Occipital lobe (tissue), 1 donor: ENCODE measurements at regions not wholly inside any gene's neighbourhood (a gene's known extent, or its start where the extent isn't known, plus 50 kb on each side); places are given as distances from the start of the nearest gene placed in this dataset.

Experiments
- DNase-seq: peaks from one replicate; lab custom pipeline; 2025; lab: John Stamatoyannopoulos, UW

DNA sequence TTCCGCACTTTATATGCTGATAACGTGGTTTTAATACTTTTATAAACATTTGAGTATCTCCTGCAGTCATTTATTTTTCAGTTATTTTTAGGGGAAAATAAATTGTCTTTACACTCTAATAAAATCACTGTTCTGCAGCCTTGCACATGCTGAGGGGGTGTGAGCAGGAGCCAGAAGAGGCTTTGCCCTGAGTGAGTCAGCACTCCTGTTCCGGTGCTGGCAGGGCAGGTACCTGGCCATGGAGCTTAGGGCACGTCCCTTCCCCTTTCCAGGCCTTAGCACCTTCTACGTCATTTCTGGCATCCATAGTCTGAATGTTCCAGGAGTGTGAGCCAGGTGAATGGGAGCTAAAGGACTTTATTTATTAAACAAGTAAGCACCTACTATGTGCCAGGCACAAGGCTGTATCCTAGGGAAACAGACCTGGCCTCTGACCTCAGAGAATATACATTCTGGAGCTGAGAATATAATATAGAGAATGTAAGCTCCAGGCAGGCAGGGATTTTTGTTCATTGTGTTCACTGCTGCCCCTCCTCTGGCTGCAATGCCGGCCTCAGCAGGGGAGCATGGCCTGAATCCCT, 402.9 kb downstream of the PTPRU start:
- DNase-seq = no peak

- DNase-seq = no peak
These were observed 402.0 kb downstream of the PTPRU start for GRCh38 chr1:29638281-29638680.

GRCh38 chr1:29636936-29637335, 400.6 kb downstream of the PTPRU start:
- DNase-seq = no peak

DNA sequence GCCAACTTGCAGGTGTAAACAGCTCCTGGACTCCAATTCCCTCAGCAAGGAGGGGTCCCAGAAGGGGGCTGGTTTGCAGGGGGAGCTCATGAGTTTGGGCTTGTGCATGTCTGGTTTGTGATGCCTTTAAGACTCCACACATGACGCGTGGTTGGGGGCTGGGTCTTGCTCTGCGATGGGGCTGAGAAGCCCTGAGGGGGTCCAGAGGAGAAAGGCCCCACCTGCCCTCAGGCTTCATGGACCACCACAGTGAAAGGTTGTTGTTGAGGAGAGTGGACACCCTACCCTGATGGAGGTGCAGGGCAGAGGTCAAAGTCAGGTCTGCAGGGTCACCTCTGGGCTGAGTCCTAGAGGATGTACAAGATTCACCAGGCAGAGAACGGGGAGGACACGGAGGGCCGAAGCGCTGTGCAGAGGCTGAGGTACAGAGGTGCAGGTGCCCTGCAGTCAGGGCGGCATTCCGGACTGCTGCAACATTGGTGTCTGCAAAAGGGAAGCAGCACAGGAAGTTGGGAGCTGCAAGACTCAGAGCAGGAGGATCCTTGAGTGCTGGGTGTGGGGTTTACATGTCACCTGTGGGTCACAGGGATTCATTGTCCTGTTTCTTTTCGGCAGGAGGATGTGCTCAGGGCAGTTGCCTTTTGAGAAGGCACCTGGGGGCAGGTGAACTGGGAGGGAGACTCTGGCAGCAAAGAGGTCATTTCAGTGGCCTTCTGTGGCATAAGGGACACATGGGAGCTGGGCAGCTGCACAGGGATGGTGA, 399.4 kb downstream of the PTPRU start:
- no peak for DNase-seq

DNA sequence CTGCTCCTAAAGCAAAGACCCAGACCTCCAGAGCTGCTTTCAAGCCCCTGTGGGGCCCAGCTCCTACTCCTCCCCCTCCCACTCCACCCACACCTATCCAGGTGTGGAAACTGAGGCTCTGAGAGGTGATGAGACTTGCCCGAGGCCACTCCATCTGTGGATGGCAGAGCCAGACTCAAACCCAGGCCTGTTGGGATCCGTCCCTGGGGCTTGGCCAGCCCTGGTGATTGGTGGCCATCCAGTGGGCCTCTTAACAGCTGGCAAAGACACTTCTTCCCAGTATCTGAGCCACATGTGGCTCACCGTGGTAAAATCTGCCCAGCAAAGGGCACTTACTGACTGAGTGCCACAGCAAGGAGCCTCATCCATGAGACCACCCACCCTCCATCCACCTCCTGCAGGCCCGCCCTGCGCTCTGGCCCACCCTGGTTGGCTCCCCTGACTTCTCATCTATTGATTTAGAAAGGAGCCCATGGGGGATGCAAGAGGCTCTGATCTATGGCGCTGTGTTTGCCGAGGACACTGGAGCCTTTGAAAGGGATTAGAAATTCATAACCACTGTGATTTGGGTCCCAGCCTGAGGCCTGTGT, 398.5 kb downstream of the PTPRU start:
- DNase-seq = no peak

- no peak for DNase-seq
These were observed 398.0 kb downstream of the PTPRU start for GRCh38 chr1:29634324-29634723.

DNA sequence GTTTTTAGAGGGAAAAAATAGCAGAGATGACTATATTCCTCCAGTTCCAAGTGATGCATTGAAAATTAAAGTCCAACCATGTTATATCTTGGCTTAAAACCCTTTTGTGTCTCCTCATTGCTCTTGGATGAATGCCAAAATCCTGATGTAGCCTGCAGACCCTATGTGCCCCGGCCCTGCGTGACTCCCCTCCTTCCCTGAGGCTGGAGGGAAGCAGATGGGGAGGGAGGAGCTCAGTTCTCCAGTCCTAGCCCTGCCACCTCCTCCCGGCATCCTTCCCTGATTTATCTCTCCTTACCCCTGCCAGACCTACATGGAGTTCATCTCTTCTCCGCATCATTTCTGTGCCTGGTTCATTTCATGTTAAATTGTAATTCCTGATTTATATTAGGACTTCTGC, 397.4 kb downstream of the PTPRU start:
- DNase-seq = no peak

GRCh38 chr1:29632806-29633615, 396.7 kb downstream of the PTPRU start:
- no peak for DNase-seq

DNA sequence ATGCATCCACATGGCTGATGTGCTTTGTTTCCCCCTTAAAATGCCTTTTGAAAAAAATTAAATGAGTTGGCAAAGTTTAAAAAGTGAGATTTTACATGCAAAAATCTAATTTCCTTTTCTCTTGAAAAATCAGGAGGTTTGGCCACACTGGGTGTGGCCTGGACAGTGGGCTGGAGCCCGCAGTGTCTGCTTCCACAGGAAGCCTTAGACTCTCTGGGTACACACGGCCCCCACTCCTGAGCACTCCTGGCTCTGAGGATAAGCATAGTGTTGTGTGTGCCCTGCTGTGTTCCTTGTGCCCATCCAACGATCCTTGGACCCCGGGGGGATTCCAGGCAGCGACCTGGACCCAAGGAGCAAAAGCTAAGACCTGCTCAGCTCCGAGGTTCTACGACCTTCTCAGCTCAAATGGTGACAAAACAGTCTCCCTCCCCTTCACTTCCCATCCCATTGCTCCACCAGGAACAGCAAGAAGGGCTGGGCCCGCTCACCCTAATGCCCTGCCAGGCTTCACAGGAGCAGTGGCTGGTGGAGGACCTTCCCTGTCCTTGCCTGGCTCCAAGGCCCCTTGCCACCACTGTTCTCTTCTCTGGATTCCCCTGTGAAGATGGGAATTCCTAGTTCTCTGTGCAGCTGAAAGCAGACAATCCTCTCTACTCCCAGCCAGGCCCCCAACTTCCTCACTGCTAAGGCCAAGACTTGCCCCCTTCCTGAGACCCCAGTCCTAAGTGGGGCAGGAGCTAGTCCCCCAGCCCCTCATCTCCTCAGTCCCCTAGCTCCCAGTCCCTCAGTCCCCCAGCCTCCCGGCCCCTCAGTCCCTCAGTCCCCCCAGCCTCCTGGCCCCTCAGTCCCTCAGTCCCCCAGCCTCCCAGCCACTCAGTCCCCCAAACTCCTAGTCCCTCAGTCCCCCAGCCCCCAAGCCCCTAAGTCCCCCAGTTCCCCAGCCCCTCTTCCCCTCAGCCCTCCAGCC, 395.8 kb downstream of the PTPRU start:
- DNase-seq = no peak

GRCh38 chr1:29631361-29631760, 395.0 kb downstream of the PTPRU start:
- DNase-seq = no peak

DNA sequence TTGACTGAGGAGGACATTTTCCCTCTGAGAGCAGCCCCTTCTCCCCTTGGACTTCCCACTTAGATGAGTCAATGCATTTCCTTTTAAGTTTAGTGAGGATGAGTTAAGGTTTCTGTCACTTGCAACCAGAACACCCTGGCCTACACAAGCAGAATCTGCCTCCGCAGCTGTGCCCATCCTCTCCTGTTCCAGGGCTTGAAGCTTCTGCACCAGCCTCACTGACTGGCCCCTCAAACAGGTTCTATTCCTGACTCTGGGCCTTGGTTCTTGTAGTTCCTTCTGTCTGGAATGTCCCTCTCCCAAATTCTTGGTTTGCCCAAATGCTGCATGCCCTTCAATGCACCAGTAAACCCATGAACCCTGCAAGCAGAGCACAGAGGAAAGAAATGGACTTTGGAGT, 394.4 kb downstream of the PTPRU start:
- no peak for DNase-seq

DNA sequence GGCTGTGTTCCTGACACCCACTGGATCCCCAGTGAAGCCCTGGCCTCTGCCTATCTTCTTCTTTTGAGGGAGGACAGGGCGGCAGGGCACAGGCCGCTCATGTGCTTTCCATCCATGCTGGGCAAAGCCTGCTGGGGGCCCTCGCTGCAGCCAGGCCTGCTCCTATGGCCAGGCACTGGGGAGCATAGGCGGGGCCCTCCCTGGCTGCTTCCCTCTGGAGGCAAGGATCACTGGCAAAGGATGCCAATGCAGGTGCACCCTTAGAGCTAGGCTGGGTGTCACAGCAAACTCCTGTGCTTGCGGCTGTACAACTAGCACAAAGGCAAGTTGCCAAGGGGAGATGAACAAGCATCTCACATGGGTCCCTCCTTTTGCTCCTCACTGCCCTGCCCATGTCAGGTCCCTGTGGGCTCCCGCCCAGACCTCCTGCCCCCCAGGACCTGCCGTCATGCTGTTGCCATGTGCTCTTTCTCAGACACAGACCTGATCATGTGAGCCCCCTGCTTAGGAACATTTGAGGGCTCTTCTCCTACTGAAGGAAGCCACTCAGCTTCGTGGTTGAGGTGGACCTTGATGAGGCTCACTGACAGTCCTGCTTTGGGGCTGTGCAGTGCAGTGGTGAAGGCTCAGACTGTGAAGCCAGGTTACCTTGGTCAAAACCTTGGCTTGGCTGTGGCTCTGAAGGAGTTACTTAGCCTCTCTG, 393.6 kb downstream of the PTPRU start:
- no peak for DNase-seq

DNA sequence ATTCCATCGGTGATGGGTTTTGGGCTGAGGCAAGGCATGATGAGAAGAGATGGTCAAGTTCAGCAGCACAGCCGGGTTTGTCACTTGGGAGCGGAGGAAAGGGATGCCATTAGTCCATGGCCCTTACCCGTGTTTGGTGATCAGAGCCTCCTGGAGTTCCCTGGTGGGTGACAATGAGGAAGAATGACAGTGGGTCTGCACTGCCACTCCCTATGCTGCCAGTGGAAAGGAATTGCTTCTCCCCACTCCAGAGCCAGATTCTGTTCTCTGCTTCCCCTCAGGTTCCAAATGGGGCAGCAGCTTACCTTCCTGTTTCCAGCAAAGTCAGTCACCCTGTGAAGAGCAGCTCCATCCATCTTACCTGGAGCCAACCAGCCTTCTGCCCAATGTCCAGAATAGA, 393.1 kb downstream of the PTPRU start:
- no peak for DNase-seq

GRCh38 chr1:29628190-29628589, 391.9 kb downstream of the PTPRU start:
- DNase-seq = no peak

GRCh38 chr1:29626726-29627125, 390.4 kb downstream of the PTPRU start:
- DNase-seq = no peak

DNA sequence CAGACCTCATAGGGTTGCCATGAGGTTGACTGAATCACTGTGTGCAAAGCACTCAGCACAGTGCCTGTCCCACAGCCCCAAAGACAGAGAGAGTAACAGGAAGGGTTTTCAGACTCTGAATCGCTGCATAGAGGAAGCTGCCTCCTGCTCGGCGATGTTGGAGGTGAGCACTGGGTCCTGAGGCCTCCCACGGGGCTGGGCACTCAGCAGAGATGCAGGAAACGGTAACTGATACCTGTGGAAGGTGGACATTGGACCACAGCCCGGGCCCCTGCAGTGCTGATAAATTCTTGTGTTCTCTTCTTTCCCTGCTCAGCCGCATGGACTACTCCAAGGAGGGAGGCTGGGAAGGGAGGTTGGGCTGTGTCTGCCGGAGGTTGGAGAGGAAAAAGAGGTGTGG, 389.7 kb downstream of the PTPRU start:
- DNase-seq = no peak

DNA sequence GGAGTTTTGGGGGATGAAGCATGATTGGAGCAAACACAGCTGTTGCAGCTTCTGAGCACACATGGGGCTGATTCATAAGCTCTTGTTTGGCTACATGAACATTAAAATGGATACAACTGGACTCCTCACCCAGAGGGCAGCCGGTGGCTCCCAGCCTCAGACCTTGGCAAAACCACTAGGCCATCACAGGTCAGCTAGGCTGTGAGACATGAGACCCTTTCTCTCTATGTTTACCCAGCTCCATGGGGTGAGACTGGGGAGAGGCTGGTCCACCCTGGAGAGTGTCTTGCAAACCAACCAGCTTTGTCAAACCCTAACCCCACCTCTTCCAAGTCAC, 388.7 kb downstream of the PTPRU start:
- no peak for DNase-seq

GRCh38 chr1:29624320-29625083, 388.2 kb downstream of the PTPRU start:
- no peak for DNase-seq

DNA sequence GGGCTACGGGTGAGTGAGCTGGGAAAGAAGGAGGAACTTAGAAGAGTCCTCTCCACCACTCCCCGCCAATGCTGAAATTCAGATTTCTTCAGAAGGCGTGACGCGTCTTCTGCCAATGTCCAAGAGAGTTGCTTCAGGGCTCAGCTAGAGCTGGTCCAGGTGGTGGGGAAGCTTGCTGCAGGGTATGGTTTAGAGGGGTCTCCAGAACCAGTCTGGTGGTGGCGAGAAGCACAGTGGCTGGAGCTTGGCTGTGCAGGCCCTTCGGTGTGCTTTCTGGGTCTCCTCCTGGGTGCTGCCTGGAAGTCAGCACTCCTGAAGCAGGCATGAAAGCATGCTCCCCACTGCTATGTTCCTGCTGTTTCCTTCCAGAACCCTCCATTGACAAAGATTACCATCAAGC, 387.2 kb downstream of the PTPRU start:
- no peak for DNase-seq
